H9 (cell line): ENCODE measurements at regions not wholly inside any gene's neighbourhood (a gene's known extent, or its start where the extent isn't known, plus 50 kb on each side); places are given as distances from the start of the nearest gene placed in this dataset.

Experiments used
- DNase-seq: peaks from one replicate; pipeline ENCODE4 v3.0.0-alpha.2; 2017
- H2AFZ ChIP-seq: one replicate; pipeline ENCODE4 v1.6.1; 2013; ENCODE audit warnings: mild to moderate bottlenecking, low read length, control low read depth, moderate library complexity
- H2AK5ac ChIP-seq: 2 replicates; pipeline ENCODE4 v1.6.1; 2013; ENCODE audit warnings: low read length, control low read depth, mixed read lengths; ENCODE audit not compliant: insufficient read length
- H2BK120ac ChIP-seq: one replicate; pipeline ENCODE4 v1.6.1; 2013; ENCODE audit warnings: low read depth, mild to moderate bottlenecking, low read length, control low read depth, inconsistent platforms; ENCODE audit not compliant: poor library complexity, severe bottlenecking
- H2BK12ac ChIP-seq: 2 replicates; pipeline ENCODE4 v1.6.1; 2013; ENCODE audit warnings: low read length, control low read depth, mixed read lengths, low read depth; ENCODE audit not compliant: insufficient read length
- H2BK15ac ChIP-seq: 2 replicates; pipeline ENCODE4 v1.6.1; 2013; ENCODE audit warnings: low read depth, low read length, control low read depth
- H2BK20ac ChIP-seq: one replicate; pipeline ENCODE4 v1.6.1; 2013; ENCODE audit warnings: low read depth, mild to moderate bottlenecking, low read length, control low read depth, inconsistent platforms; ENCODE audit not compliant: poor library complexity, severe bottlenecking
- H2BK5ac ChIP-seq: 2 replicates; pipeline ENCODE4 v1.6.1; 2013; ENCODE audit warnings: low read length, control low read depth, mixed read lengths; ENCODE audit not compliant: insufficient read length
- H3K14ac ChIP-seq: 2 replicates; pipeline ENCODE4 v1.6.1; 2013; ENCODE audit warnings: low read length, control low read depth; ENCODE audit not compliant: insufficient read depth
- H3K18ac ChIP-seq: 2 replicates; pipeline ENCODE4 v1.6.1; 2013; ENCODE audit warnings: low read depth, mild to moderate bottlenecking, mixed read lengths, low read length, control low read depth; ENCODE audit not compliant: insufficient read length
- H3K23ac ChIP-seq: 2 replicates; pipeline ENCODE4 v1.6.1; 2013; ENCODE audit warnings: low read length, control low read depth, mixed read lengths, low read depth; ENCODE audit not compliant: insufficient read length
- H3K23me2 ChIP-seq: 2 replicates; pipeline ENCODE4 v1.6.1; 2013; ENCODE audit warnings: low read depth, mild to moderate bottlenecking, mixed read lengths, low read length, control low read depth; ENCODE audit not compliant: insufficient read length, poor library complexity, severe bottlenecking
- H3K27ac ChIP-seq: 2 replicates; pipeline ENCODE4 v1.5.1; 2013; ENCODE audit warnings: low read length, control low read depth, mixed read lengths, low read depth; ENCODE audit not compliant: insufficient read length
- H3K27me3 ChIP-seq: 2 replicates; pipeline ENCODE4 v1.6.1; 2013; ENCODE audit warnings: low read length, control low read depth, inconsistent platforms; ENCODE audit not compliant: insufficient read depth
- H3K4ac ChIP-seq: 2 replicates; pipeline ENCODE4 v1.6.1; 2013; ENCODE audit warnings: low read depth, mild to moderate bottlenecking, control low read depth, inconsistent platforms, low read length, moderate library complexity
- H3K4me1 ChIP-seq: 2 replicates; pipeline ENCODE4 v1.6.1; 2013; ENCODE audit warnings: low read length, control low read depth, inconsistent platforms; ENCODE audit not compliant: insufficient read depth
- H3K4me2 ChIP-seq: 2 replicates; pipeline ENCODE4 v1.6.1; 2013; ENCODE audit warnings: low read length, control low read depth, mixed read lengths; ENCODE audit not compliant: insufficient read length, insufficient read depth
- H3K56ac ChIP-seq: 2 replicates; pipeline ENCODE4 v1.6.1; 2013; ENCODE audit warnings: low read depth, mild to moderate bottlenecking, mixed read lengths, low read length, control low read depth; ENCODE audit not compliant: insufficient read length
- H3K79me1 ChIP-seq: 2 replicates; pipeline ENCODE4 v1.6.1; 2013; ENCODE audit warnings: low read depth, mild to moderate bottlenecking, moderate library complexity, low read length, control low read depth, inconsistent platforms; ENCODE audit not compliant: insufficient read depth, poor library complexity, severe bottlenecking
- H3K79me2 ChIP-seq: 2 replicates; pipeline ENCODE4 v1.6.1; 2013; ENCODE audit warnings: low read length, control low read depth, inconsistent platforms; ENCODE audit not compliant: insufficient read depth
- H3K9ac ChIP-seq: 2 replicates; pipeline ENCODE4 v1.6.1; 2013; ENCODE audit warnings: low read length, control low read depth, mixed read lengths; ENCODE audit not compliant: insufficient read length; ENCODE audit errors: extremely low read depth
- H3K9me3 ChIP-seq: one replicate; pipeline ENCODE4 v1.6.1; 2013; ENCODE audit warnings: low read depth, low read length, inconsistent platforms; ENCODE audit not compliant: control insufficient read depth
- H3T11ph ChIP-seq: one replicate; pipeline ENCODE4 v1.6.1; 2013; ENCODE audit warnings: mild to moderate bottlenecking, low read length, control low read depth, inconsistent platforms
- H4K20me1 ChIP-seq: one replicate; pipeline ENCODE4 v1.6.1; 2013; ENCODE audit not compliant: control insufficient read depth, insufficient read length, insufficient read depth
- H4K5ac ChIP-seq: 2 replicates; pipeline ENCODE4 v1.6.1; 2013; ENCODE audit warnings: low read depth, mild to moderate bottlenecking, mixed read lengths, low read length, control low read depth; ENCODE audit not compliant: insufficient read length
- H4K8ac ChIP-seq: replicated peaks from 2 replicates; pipeline ENCODE4 v1.6.1; 2013; ENCODE audit warnings: low read length, control low read depth, mixed read lengths, low read depth; ENCODE audit not compliant: insufficient read length
- H4K91ac ChIP-seq: 2 replicates; pipeline ENCODE4 v1.6.1; 2013; ENCODE audit warnings: low read depth, mild to moderate bottlenecking, moderate library complexity, mixed read lengths, low read length, control low read depth; ENCODE audit not compliant: insufficient read length
- H3K27ac Mint-ChIP-seq, 3 experiments: 2 replicates in 2 of 3; 3 replicates in 1 of 3; pipeline ENCODE4 v1.8.0; 2020 to 2021; ENCODE audit warnings: mixed read lengths in 3 of 3, mild to moderate bottlenecking in 1 of 3, moderate library complexity in 1 of 3
- H3K27me3 Mint-ChIP-seq: 2 replicates; pipeline ENCODE4 v1.8.0; 2021; ENCODE audit warnings: low read depth, mild to moderate bottlenecking, moderate library complexity, mixed read lengths
- H3K36me3 Mint-ChIP-seq, 3 experiments: 2 replicates in 2 of 3; 3 replicates in 1 of 3; pipeline ENCODE4 v1.8.0; 2020 to 2021; ENCODE audit warnings: low read depth in 3 of 3, mixed read lengths in 3 of 3; ENCODE audit not compliant: insufficient read depth in 1 of 3
- H3K4me1 Mint-ChIP-seq, 2 experiments: 2 replicates each; pipeline ENCODE4 v1.8.0; 2020; ENCODE audit warnings: mixed read lengths in 2 of 2
- H3K4me3 Mint-ChIP-seq, 2 experiments: 2 replicates in 1 of 2; 3 replicates in 1 of 2; pipeline ENCODE4 v1.8.0; 2020 to 2021; ENCODE audit warnings: mild to moderate bottlenecking in 2 of 2, mixed read lengths in 2 of 2, moderate library complexity in 1 of 2
- H3K9me3 Mint-ChIP-seq, 2 experiments: 2 replicates in 1 of 2; 3 replicates in 1 of 2; pipeline ENCODE4 v1.8.0; 2020; ENCODE audit warnings: mild to moderate bottlenecking in 2 of 2, mixed read lengths in 2 of 2, moderate library complexity in 1 of 2
- CTCF ChIP-seq: fragments of 200-600 bp; sonication (generic); conservative IDR thresholded peaks from 3 replicates; pipeline ENCODE4 v1.8.0; 2021; ENCODE audit warnings: antibody characterized with exemption, mild to moderate bottlenecking
- WGBS: extraction: QIAGEN DNeasy Blood & Tissue Kit; methylation state at CpG from one replicate; pipeline ENCODE4 v1.1.7; 2013; ENCODE audit warnings: missing lambda C conversion rate, low lambda C conversion rate, mixed read lengths; ENCODE audit not compliant: insufficient read length; ENCODE audit errors: extremely low coverage; 5-methylcytosine and 5-hydroxymethylcytosine counted together

- no peaks in the 10 kb centered on the region for H3K4me1 ChIP-seq
Observed at GRCh38 chr6:68197356-68197755, 437.7 kb upstream of the ADGRB3 start.

More at GRCh38 chr6:68197356-68197755, 437.7 kb upstream of the ADGRB3 start:
- peaks cover 40 to 44% of the 10 kb centered on the region in 2 experiments for H3K9me3 Mint-ChIP-seq
- Histone ChIP-seq H3K18ac (no peak overlapping the region), H2BK12ac (no peak overlapping the region), H3K9ac (no peak overlapping the region), H2AFZ (no peak overlapping the region), H3K27me3 (no peaks in the 10 kb centered on the region), H3K9me3 (peaks cover 4% of the 10 kb centered on the region), H3K4me2 (no peak overlapping the region), H4K91ac (no peak overlapping the region), H3T11ph (no peak overlapping the region), H4K5ac (no peak overlapping the region), H4K20me1 (no peaks in the 10 kb centered on the region), H3K79me2 (no peaks in the 10 kb centered on the region), H3K56ac (no peak overlapping the region), H3K79me1 (no peaks in the 10 kb centered on the region), H3K14ac (no peak overlapping the region), H2BK5ac (no peak overlapping the region), H2BK20ac (no peak overlapping the region), H2BK120ac (no peak overlapping the region), H3K23ac (no peak overlapping the region), H4K8ac (no peak overlapping the region), H3K23me2 (no peaks in the 10 kb centered on the region), H2AK5ac (no peak overlapping the region), H3K27ac (no peak overlapping the region), H2BK15ac (no peak overlapping the region), H3K4ac (no peak overlapping the region)
- peaks cover 13 to 38% (median 15%) of the 10 kb centered on the region in 3 experiments for H3K36me3 Mint-ChIP-seq
- no peak for TF ChIP-seq CTCF
- H3K4me1 Mint-ChIP-seq: no peaks in the 10 kb centered on the region; a peak in 1 of 4 replicates
- H3K27ac Mint-ChIP-seq: no peak overlapping the region
- H3K4me3 Mint-ChIP-seq: no peak overlapping the region
- WGBS: no CpG with 5 or more reads among the region's 1 CpG
- no peak for DNase-seq
- H3K27me3 Mint-ChIP-seq: no peaks in the 10 kb centered on the region
